ENCODE measurements at regions not wholly inside any gene's neighbourhood (a gene's known extent, or its start where the extent isn't known, plus 50 kb on each side); places are given as distances from the start of the nearest gene placed in this dataset.

GRCh38 chr6:170084166-170084730 is 206.6 kb downstream of the DLL1 start:
- Mint-ChIP-seq H3K27me3 (ENCODE audit: low read depth) (peaks cover 1% of the 10 kb centered on the region), H3K27ac (no peak overlapping the region), H3K4me1 (no peaks in the 10 kb centered on the region), H3K9me3 (peaks cover 1% of the 10 kb centered on the region), H3K4me3 (no peak overlapping the region), H3K36me3 (no peaks in the 10 kb centered on the region)
- TF ChIP-seq CTCF (IDR thresholded peaks at IDR 0.05; ENCODE audit: unreplicated experiment), result no peak
- DNase-seq (ENCODE audit: low spot score in 2 of 2, unreplicated experiment in 2 of 2), result no peak

- Mint-ChIP-seq H3K27me3 (ENCODE audit: low read depth) (peaks cover 1% of the 10 kb centered on the region), H3K27ac (no peak overlapping the region)
Observed at GRCh38 chr6:170083236-170084051, 207.4 kb downstream of the DLL1 start.

GRCh38 chr6:170082531-170083187 is 208.2 kb downstream of the DLL1 start:
- DNase-seq (ENCODE audit: low spot score in 2 of 2, unreplicated experiment in 2 of 2), result peak in 1 of 2 experiments; percentile 33
- Mint-ChIP-seq H3K4me1 (no peaks in the 10 kb centered on the region), H3K4me3 (no peak overlapping the region), H3K27ac (no peak overlapping the region), H3K9me3 (peaks cover 12% of the 10 kb centered on the region), H3K36me3 (no peaks in the 10 kb centered on the region), H3K27me3 (ENCODE audit: low read depth) (peaks cover 1% of the 10 kb centered on the region)
- no peak for TF ChIP-seq CTCF (IDR thresholded peaks at IDR 0.05; ENCODE audit: unreplicated experiment)

More at GRCh38 chr6:170083236-170084051, 207.4 kb downstream of the DLL1 start:
- no peak for TF ChIP-seq CTCF (IDR thresholded peaks at IDR 0.05; ENCODE audit: unreplicated experiment)
- DNase-seq (ENCODE audit: low spot score in 2 of 2, unreplicated experiment in 2 of 2), result peak; percentile 14 to 28
- Mint-ChIP-seq H3K36me3 (no peaks in the 10 kb centered on the region), H3K4me1 (no peaks in the 10 kb centered on the region), H3K9me3 (peaks cover 5% of the 10 kb centered on the region), H3K4me3 (no peak overlapping the region)

GRCh38 chr6:170082067-170082466 is 208.8 kb downstream of the DLL1 start:
- no peak overlapping the region for H3K27ac Mint-ChIP-seq
- peaks cover 12% of the 10 kb centered on the region for H3K9me3 Mint-ChIP-seq
- no peak for DNase-seq (ENCODE audit: low spot score in 2 of 2, unreplicated experiment in 2 of 2)
- H3K27me3 Mint-ChIP-seq (ENCODE audit: low read depth), result peaks cover 1% of the 10 kb centered on the region
- no peaks in the 10 kb centered on the region for H3K36me3 Mint-ChIP-seq
- H3K4me1 Mint-ChIP-seq, result no peaks in the 10 kb centered on the region
- H3K4me3 Mint-ChIP-seq, result no peak overlapping the region
- TF ChIP-seq CTCF (IDR thresholded peaks at IDR 0.05; ENCODE audit: unreplicated experiment), result no peak

GRCh38 chr6:170081556-170081955 is 209.3 kb downstream of the DLL1 start:
- no peak overlapping the region for H3K27ac Mint-ChIP-seq
- peaks cover 12% of the 10 kb centered on the region for H3K9me3 Mint-ChIP-seq
- no peak overlapping the region for H3K4me3 Mint-ChIP-seq
- H3K4me1 Mint-ChIP-seq, result no peaks in the 10 kb centered on the region
- peak in 1 of 2 experiments; percentile 36 for DNase-seq (ENCODE audit: low spot score in 2 of 2, unreplicated experiment in 2 of 2)
- H3K36me3 Mint-ChIP-seq, result no peaks in the 10 kb centered on the region
- no peak for TF ChIP-seq CTCF (IDR thresholded peaks at IDR 0.05; ENCODE audit: unreplicated experiment)
- peaks cover 1% of the 10 kb centered on the region for H3K27me3 Mint-ChIP-seq (ENCODE audit: low read depth)
